Esophagus squamous epithelium (tissue), 4 donors: ENCODE measurements at regions not wholly inside any gene's neighbourhood (a gene's known extent, or its start where the extent isn't known, plus 50 kb on each side); places are given as distances from the start of the nearest gene placed in this dataset.

ENCODE experiments used
- CTCF ChIP-seq, 6 experiments: fragments of 450-650 bp in 4 of 6; fragments of 200-600 bp in 2 of 6; sonication (generic) in 2 of 6; IDR thresholded peaks; one replicate each; pipeline ENCODE4 v1.5.1; 2016 to 2019; ENCODE audit warnings: antibody characterized with exemption in 6 of 6, mild to moderate bottlenecking in 4 of 6, moderate library complexity in 4 of 6
- POLR2A ChIP-seq, 4 donors: fragments of 450-650 bp; IDR thresholded peaks; one replicate each; pipeline ENCODE4 v1.6.1; 2017; ENCODE audit warnings: antibody characterized with exemption in 4 of 4, mild to moderate bottlenecking in 4 of 4, moderate library complexity in 3 of 4

GRCh38 chr6:130307752-130308361 lies 58.0 kb upstream of the TMEM200A start:
- no peak for TF ChIP-seq CTCF (IDR thresholded peaks at IDR 0.05)
- no peak for TF ChIP-seq POLR2A (IDR thresholded peaks at IDR 0.05)
